HG02759 (cell line): ENCODE measurements at regions not wholly inside any gene's neighbourhood (a gene's known extent, or its start where the extent isn't known, plus 50 kb on each side); places are given as distances from the start of the nearest gene placed in this dataset.
A peak's percentile ranks its signal among the peaks of the same experiment; 100 is the strongest.

Source experiments
- ATAC-seq: cut with Tn5 transposase; IDR thresholded peaks from one replicate; pipeline ENCODE4 v1.9.1; 2021; ENCODE audit warnings: mild to moderate bottlenecking, moderate library complexity; ENCODE audit not compliant: unreplicated experiment

- no peak for ATAC-seq
Observed at GRCh38 chr6:56865081-56865875, 89.6 kb upstream of the BEND6 start.

DNA sequence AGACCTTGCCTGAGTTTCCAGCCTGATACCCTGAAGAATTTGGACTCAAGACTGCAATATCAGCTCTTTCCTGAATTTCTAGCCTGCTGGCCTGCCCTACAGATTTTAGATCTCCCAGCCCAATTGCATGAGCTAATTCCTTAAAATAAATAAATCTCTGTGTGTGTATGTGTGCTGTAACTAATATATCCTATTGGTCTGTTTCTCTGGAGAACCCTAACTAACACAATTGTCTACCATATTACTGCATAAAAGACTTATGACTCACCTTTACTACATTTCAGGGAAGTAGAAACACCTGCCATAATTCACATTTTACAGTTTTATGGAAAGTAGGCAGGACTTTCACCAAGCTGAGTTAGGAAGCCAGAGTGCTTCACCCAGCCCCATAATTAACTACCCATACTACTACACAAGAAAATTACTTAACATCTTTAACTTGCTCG is 90.7 kb upstream of the BEND6 start:
- ATAC-seq = no peak

- ATAC-seq = no peak
Observed at GRCh38 chr6:56863366-56863765, 91.5 kb upstream of the BEND6 start.

DNA sequence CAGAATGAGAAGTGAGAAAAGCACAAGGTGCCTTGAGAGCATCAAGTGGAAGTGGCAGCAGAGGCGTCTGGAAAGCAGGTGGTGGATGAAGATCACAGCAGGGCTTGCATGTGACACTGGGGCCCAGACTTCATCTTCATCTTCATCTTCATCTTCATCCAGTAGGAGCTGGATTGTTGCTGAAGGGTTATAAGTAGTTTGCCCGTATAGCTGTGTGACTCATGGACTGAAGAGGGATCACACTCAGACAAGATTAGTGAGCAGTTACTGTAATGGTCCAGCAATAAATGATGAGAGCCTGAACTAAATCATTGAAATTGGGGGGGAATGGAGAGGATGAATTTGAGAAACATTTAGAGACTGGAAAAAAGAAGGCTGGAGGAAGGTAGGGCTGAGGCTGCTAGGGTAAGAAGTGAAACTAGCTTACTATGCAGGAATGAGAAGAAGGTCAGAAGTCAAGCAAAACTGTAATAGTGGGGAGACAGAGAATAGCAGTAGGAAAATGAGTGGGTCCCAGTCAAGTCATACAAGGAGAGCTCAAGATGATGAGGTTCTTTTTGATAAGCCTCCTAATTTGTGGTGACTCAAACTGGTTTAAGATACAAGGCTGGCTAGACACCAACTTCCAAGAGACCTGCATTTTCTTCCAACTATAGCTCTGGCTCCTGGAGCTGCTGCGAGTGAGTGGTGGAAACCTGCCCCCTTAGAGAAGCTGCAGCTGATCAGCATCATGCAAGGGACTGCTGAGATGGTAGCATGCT is 92.3 kb upstream of the BEND6 start:
- ATAC-seq = peak; percentile 61

GRCh38 chr6:56860475-56860874 is 94.4 kb upstream of the BEND6 start:
- ATAC-seq = no peak

- ATAC-seq = no peak
Observed at GRCh38 chr6:56856036-56856580, 98.8 kb upstream of the BEND6 start.

GRCh38 chr6:56854086-56854485 is 100.8 kb upstream of the BEND6 start:
- ATAC-seq = no peak

- ATAC-seq = no peak
Observed at GRCh38 chr6:56853541-56853940, 101.4 kb upstream of the BEND6 start.

GRCh38 chr6:56852260-56853010 is 102.5 kb upstream of the BEND6 start:
- ATAC-seq = peak; percentile 22

- ATAC-seq = peak; percentile 93
Observed at GRCh38 chr6:56851541-56852259, 103.2 kb upstream of the BEND6 start.

- peak; percentile 3 for ATAC-seq
Observed at GRCh38 chr6:56851074-56851473, 103.8 kb upstream of the BEND6 start.

DNA sequence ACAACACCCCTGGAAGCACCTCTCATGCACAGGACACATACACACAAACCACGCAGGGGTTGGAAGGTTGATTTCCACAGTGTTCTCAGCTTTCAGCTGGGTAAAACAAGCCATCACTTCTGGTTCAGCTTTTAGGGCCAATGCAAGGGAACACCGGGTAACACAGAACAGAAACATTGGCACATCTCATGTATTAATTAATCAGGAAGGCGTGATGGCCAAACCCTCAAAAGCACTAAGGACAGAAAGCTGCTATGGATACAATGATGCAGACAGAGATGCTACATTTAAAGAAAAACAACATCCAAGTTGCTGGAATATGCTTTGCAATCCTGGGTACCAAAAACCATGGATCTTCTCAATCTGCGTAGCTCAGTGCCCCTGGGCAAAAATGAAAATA is 104.3 kb upstream of the BEND6 start:
- ATAC-seq = no peak

- ATAC-seq = no peak
Observed at GRCh38 chr6:56849896-56850295, 105.0 kb upstream of the BEND6 start.

GRCh38 chr6:56848105-56848504 is 106.8 kb upstream of the BEND6 start:
- no peak for ATAC-seq

DNA sequence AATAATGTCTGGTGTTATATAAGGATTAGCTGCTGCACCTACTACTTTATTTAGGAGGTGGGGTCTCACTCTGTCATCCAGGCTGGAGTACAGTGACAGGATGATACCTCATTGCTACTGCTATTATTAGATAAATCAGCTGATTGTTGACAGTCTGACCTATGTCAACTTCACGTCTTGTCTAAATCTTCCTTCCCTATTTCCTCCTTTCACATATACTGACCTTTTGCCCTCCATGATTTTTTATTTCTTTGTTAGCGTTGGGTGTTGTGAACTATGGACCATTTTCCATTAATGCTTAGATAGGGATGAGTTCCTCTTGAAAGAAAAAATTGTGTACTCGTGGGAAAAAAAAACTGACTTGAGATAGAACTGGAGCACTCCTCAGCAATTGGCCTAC is 109.9 kb upstream of the BEND6 start:
- no peak for ATAC-seq

GRCh38 chr6:56843476-56844349 is 111.2 kb upstream of the BEND6 start:
- peak; percentile 84 for ATAC-seq

DNA sequence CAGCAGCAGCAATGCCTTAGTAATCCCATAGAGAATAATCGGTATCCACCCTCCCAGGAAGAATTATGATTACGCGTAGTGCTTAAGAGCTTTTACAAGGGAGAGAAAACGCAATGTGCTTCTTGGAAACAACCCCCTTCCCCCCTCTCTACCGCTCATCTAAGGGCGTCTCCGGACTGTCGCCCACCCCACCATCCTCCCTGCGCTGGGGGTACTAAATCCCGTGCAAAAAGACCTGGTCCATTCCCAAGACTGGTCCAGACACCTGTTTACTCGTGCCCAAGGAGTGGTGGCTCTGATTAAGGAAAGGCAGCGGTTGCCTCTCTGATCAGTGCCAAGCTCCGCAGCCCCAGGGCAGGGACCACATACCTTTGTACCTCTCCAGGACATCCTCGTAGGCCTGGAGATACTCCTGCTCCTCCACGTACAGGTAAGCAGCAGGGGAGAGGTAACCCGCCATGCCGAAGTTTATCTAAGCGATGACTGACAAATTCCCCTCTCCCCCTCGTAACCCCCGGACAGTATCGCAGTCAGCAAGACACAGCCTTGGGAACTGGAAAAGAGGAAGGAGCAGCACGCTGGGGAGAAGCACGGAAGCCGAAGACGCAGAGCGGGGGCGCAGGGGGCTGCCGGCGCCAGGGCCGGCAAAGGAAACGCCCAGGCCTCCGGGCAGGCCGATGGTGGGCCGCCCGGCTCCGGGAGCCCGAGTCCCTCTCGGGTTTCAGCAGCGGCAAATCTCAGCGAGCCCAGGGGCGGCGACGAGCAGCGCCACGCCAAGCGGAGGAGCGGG is 112.0 kb upstream of the BEND6 start:
- ATAC-seq = peak; percentile 26

DNA sequence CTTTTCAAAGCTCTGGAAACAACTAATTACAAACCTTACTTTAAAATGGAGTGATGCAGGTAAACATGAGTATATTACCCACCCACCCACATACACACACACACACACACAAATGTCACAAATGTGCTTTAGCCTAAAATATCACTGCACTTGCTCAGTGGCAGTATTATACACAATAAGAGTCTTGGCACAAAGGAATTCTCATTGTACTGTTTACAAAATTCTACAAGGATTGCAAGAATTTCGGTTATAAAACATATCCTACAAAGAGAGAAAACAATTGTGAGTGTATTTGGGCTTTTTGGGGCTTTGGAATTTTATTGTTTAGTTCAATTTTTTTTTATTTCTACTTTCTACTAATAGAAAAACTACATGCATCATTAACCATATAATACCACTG is 113.2 kb upstream of the BEND6 start:
- no peak for ATAC-seq

GRCh38 chr6:56841381-56841749 is 113.5 kb upstream of the BEND6 start:
- no peak for ATAC-seq
